ENCODE measurements at regions not wholly inside any gene's neighbourhood (a gene's known extent, or its start where the extent isn't known, plus 50 kb on each side); places are given as distances from the start of the nearest gene placed in this dataset.

GRCh38 chr20:60483371-60483770, 525.1 kb downstream of the CDH26 start:
- TF ChIP-seq CTCF (tag by site-specific recombination; IDR thresholded peaks at IDR 0.05) (no peak), YY2 (tag by site-specific recombination; IDR thresholded peaks at IDR 0.05) (no peak), ZNF26 (tag by site-specific recombination; IDR thresholded peaks at IDR 0.05) (no peak), PATZ1 (tag by site-specific recombination; IDR thresholded peaks at IDR 0.05) (no peak), ZNF19 (tag by site-specific recombination; IDR thresholded peaks at IDR 0.05; ENCODE audit: low read depth) (no peak), ZNF302 (tag by site-specific recombination; IDR thresholded peaks at IDR 0.05; ENCODE audit: low read depth) (no peak), ZNF175 (tag by site-specific recombination; IDR thresholded peaks at IDR 0.05) (no peak)

Data from HEK293 (cell line).